ENCODE measurements at regions not wholly inside any gene's neighbourhood (a gene's known extent, or its start where the extent isn't known, plus 50 kb on each side); places are given as distances from the start of the nearest gene placed in this dataset.

DNA sequence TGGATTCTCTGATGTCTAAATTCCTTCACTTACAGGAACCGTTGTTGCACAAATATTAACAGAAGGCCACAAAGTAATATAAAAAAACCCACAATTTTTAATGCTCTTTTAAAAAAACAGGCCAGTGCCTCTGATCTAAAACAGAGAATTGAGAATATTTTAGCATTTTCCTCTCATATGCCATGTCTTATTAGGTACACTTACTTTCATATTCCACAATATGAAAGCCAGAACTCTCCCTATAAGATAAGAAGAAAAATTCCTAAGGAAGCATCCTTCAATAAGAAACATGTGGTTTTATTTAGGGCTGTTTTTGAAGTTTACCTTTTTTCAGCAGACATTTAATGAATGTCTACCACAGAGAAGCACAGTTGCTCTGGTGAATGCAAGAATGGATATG, 214.5 kb downstream of the FAT3 start:
- H3K79me2 ChIP-seq (ENCODE audit: insufficient read depth, low read length) = no peaks in the 10 kb centered on the region
- H2AFZ ChIP-seq (ENCODE audit: low read depth, low read length, severe bottlenecking) = no peak overlapping the region
- H3F3A ChIP-seq (ENCODE audit: insufficient read depth) = no peaks in the 10 kb centered on the region
- H3K36me3 ChIP-seq (ENCODE audit: low read length) = no peaks in the 10 kb centered on the region
- no peaks in the 10 kb centered on the region for H3K27me3 ChIP-seq (ENCODE audit: low read length)
- no peak overlapping the region for H3K4me3 ChIP-seq (ENCODE audit: insufficient read depth, low read length, poor library complexity, severe bottlenecking)
- H3K27ac ChIP-seq (ENCODE audit: low read depth, low read length) = no peak overlapping the region
- H3K9ac ChIP-seq (ENCODE audit: low read length) = no peak overlapping the region
- H4K20me1 ChIP-seq (ENCODE audit: low read depth, low read length) = no peaks in the 10 kb centered on the region
- H3K4me2 ChIP-seq (ENCODE audit: low read depth, low read length, poor library complexity, severe bottlenecking) = no peak overlapping the region
- H3K9me2 ChIP-seq (replicated peaks; ENCODE audit: insufficient read depth, low read length) = no peaks in the 10 kb centered on the region
- no peaks in the 10 kb centered on the region for H3K9me3 ChIP-seq (ENCODE audit: insufficient read depth, low read length)
- no peak for TF ChIP-seq EZH2phosphoT487 (conservative IDR thresholded peaks at IDR 0.05; ENCODE audit: low read length)
- TF ChIP-seq, protein P1, sequence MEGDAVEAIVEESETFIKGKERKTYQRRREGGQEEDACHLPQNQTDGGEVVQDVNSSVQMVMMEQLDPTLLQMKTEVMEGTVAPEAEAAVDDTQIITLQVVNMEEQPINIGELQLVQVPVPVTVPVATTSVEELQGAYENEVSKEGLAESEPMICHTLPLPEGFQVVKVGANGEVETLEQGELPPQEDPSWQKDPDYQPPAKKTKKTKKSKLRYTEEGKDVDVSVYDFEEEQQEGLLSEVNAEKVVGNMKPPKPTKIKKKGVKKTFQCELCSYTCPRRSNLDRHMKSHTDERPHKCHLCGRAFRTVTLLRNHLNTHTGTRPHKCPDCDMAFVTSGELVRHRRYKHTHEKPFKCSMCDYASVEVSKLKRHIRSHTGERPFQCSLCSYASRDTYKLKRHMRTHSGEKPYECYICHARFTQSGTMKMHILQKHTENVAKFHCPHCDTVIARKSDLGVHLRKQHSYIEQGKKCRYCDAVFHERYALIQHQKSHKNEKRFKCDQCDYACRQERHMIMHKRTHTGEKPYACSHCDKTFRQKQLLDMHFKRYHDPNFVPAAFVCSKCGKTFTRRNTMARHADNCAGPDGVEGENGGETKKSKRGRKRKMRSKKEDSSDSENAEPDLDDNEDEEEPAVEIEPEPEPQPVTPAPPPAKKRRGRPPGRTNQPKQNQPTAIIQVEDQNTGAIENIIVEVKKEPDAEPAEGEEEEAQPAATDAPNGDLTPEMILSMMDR (IDR thresholded peaks at IDR 0.05; ENCODE audit: insufficient read depth, low read length, poor library complexity, severe bottlenecking) = no peak

DNA sequence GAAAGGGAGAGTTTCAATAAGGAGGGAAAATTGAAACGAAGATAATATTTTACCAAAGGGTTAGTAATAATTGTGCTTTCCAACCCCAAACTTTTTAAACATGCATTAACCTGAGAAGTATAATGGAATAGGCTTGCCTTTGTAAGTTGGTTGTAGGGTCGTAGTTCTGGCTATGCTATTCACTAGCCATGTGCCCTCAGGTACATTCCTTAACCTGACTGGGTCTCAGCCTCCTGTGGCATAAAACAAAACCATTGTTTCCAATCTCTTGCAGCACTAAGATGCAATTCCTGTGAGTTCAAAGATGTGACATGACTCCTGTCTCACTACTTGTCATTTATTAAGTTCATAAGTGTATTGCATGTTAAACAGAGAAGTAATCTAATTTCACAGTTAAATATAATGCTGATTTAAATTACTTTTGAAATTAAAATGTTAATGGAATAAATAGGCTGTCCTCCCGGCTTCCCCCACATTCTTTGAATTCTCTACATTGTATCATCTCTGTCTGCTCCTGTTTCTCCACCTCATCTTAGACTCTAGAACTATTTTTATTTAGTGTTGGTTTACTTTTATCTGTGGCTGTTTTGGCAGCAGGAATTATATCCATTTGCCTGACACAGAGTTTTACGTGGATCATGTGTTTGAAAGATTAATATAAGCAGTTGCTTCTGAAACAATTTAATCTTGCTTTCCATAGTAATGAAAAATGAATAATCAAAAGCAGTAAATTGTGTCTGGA, 216.3 kb downstream of the FAT3 start:
- H3K9me3 ChIP-seq (ENCODE audit: insufficient read depth, low read length) = no peaks in the 10 kb centered on the region
- no peaks in the 10 kb centered on the region for H3K36me3 ChIP-seq (ENCODE audit: low read length)
- H3K27me3 ChIP-seq (ENCODE audit: low read length) = no peaks in the 10 kb centered on the region
- no peak overlapping the region for H3K27ac ChIP-seq (ENCODE audit: low read depth, low read length)
- no peak overlapping the region for H3K9ac ChIP-seq (ENCODE audit: low read length)
- no peaks in the 10 kb centered on the region for H3K9me2 ChIP-seq (replicated peaks; ENCODE audit: insufficient read depth, low read length)
- no peaks in the 10 kb centered on the region for H4K20me1 ChIP-seq (ENCODE audit: low read depth, low read length)
- H3K4me3 ChIP-seq (ENCODE audit: insufficient read depth, low read length, poor library complexity, severe bottlenecking) = no peak overlapping the region
- TF ChIP-seq, protein P1 (IDR thresholded peaks at IDR 0.05; ENCODE audit: insufficient read depth, low read length, poor library complexity, severe bottlenecking) = no peak
- no peak for TF ChIP-seq EZH2phosphoT487 (conservative IDR thresholded peaks at IDR 0.05; ENCODE audit: low read length)
- H3K79me2 ChIP-seq (ENCODE audit: insufficient read depth, low read length) = no peaks in the 10 kb centered on the region
- H2AFZ ChIP-seq (ENCODE audit: low read depth, low read length, severe bottlenecking) = no peak overlapping the region
- H3F3A ChIP-seq (ENCODE audit: insufficient read depth) = no peaks in the 10 kb centered on the region
- H3K4me2 ChIP-seq (ENCODE audit: low read depth, low read length, poor library complexity, severe bottlenecking) = no peak overlapping the region

- Histone ChIP-seq H3K27ac (ENCODE audit: low read depth, low read length) (no peak overlapping the region), H3K9ac (ENCODE audit: low read length) (no peak overlapping the region)
Measured at GRCh38 chr11:92441443-92441726, 216.8 kb downstream of the FAT3 start.

More at GRCh38 chr11:92441443-92441726, 216.8 kb downstream of the FAT3 start:
- no peaks in the 10 kb centered on the region for H3K9me3 ChIP-seq (ENCODE audit: insufficient read depth, low read length)
- no peak overlapping the region for H3K4me3 ChIP-seq (ENCODE audit: insufficient read depth, low read length, poor library complexity, severe bottlenecking)
- no peaks in the 10 kb centered on the region for H3K79me2 ChIP-seq (ENCODE audit: insufficient read depth, low read length)
- H4K20me1 ChIP-seq (ENCODE audit: low read depth, low read length) = no peaks in the 10 kb centered on the region
- H3K9me2 ChIP-seq (replicated peaks; ENCODE audit: insufficient read depth, low read length) = no peaks in the 10 kb centered on the region
- no peaks in the 10 kb centered on the region for H3K36me3 ChIP-seq (ENCODE audit: low read length)
- no peaks in the 10 kb centered on the region for H3K27me3 ChIP-seq (ENCODE audit: low read length)
- TF ChIP-seq EZH2phosphoT487 (conservative IDR thresholded peaks at IDR 0.05; ENCODE audit: low read length) = no peak
- TF ChIP-seq, protein P1 (IDR thresholded peaks at IDR 0.05; ENCODE audit: insufficient read depth, low read length, poor library complexity, severe bottlenecking) = no peak
- H3K4me2 ChIP-seq (ENCODE audit: low read depth, low read length, poor library complexity, severe bottlenecking) = no peak overlapping the region
- H2AFZ ChIP-seq (ENCODE audit: low read depth, low read length, severe bottlenecking) = no peak overlapping the region
- H3F3A ChIP-seq (ENCODE audit: insufficient read depth) = no peaks in the 10 kb centered on the region

Measured in SU-DHL-6 (cell line).